Fibroblast of pulmonary artery (primary cell): ENCODE measurements at regions not wholly inside any gene's neighbourhood (a gene's known extent, or its start where the extent isn't known, plus 50 kb on each side); places are given as distances from the start of the nearest gene placed in this dataset.

Experiments
- DNase-seq: peaks from one replicate; pipeline ENCODE4 v3.0.0-alpha.2; 2010; ENCODE audit warnings: low read depth
- H3K4me3 ChIP-seq: replicated peaks from 2 replicates; pipeline ENCODE4 v1.5.1; 2011; ENCODE audit warnings: low read depth, mild to moderate bottlenecking, control low read depth, low read length, moderate library complexity
- TF ChIP-seq, protein P1 (sequence below): IDR thresholded peaks from 2 replicates; pipeline ENCODE4 v1.5.1; 2011; ENCODE audit warnings: mild to moderate bottlenecking, control low read depth, low read length, inconsistent platforms; ENCODE audit errors: missing control alignments

DNA sequence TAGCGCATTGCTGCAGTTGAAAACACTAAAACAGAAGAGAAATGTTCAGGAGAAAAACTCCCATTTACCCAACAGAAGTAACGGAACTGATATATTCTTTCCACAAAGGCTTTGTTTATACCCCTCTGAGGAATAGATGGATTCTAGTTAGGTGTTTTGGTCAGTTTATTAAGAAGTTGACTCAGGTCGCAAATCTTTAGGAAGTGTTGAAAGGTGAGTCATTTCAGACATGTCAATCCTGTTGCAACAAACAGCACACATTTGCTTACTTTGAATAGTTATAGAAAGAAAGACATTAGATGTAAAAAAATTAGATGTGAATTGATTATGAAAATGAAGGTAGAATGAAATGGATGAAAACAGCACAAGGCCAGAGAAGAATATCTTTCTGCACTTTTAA is 941.0 kb downstream of the KCNJ2 start:
- H3K4me3 ChIP-seq: no peak overlapping the region
- DNase-seq: no peak
- TF ChIP-seq, protein P1, sequence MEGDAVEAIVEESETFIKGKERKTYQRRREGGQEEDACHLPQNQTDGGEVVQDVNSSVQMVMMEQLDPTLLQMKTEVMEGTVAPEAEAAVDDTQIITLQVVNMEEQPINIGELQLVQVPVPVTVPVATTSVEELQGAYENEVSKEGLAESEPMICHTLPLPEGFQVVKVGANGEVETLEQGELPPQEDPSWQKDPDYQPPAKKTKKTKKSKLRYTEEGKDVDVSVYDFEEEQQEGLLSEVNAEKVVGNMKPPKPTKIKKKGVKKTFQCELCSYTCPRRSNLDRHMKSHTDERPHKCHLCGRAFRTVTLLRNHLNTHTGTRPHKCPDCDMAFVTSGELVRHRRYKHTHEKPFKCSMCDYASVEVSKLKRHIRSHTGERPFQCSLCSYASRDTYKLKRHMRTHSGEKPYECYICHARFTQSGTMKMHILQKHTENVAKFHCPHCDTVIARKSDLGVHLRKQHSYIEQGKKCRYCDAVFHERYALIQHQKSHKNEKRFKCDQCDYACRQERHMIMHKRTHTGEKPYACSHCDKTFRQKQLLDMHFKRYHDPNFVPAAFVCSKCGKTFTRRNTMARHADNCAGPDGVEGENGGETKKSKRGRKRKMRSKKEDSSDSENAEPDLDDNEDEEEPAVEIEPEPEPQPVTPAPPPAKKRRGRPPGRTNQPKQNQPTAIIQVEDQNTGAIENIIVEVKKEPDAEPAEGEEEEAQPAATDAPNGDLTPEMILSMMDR: no peak

DNA sequence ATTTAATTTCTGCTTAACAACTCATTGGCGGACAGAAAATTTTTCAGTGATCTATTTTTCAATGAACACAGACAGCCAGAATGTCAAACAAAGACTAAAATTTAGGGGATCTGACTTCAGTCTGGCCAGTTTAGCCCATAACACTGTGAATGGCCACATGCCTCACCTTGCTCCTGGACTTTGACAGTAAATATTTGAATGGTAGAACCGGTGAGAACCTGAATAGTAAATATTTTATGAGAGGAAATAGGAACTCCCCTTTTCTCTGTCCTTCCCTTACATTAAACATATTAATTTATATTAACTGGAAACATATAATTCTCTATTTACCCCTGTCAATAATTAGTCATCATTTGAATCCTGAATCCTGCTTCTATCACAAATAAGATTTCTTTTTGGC is 942.1 kb downstream of the KCNJ2 start:
- DNase-seq: no peak
- TF ChIP-seq, protein P1: no peak
- H3K4me3 ChIP-seq: no peak overlapping the region

DNA sequence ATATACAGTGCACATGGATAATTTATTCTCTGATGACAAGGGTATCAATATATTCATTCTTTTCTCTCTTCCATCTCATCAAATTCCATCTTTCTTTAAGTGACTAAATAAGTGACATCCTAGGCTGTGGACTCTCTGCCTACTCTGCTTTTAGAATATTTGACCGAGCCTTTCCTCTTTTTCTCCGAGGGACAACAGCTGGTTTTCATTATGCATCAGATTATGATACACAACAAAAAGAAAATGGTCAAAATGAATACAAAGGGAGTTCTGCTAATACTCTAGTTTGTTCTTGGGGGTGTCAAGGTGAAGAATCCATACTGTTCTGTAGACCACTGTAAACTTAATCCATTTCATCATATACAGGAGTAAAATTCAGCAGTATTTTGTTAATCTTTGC is 942.6 kb downstream of the KCNJ2 start:
- H3K4me3 ChIP-seq: no peak overlapping the region
- no peak for DNase-seq
- TF ChIP-seq, protein P1: no peak

DNA sequence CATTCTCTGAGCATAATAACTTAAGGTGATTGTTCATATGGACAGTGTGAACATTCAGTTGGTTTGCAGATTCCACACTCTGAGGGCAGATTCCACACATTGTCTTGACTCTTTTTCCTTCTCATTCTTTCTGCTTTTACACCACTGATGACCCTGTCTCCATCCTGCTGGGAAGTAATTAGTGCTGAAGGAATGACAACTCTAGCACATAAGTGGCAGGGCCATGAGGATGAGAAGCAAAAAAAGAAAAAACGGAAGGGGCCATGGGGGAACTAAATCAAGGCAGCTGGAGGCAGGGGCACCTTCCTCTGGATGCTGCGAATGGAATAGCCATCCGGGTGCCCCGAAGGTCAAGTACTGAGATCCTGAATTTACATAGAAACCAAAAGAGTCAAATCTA is 944.0 kb downstream of the KCNJ2 start:
- DNase-seq: no peak
- TF ChIP-seq, protein P1: no peak
- no peak overlapping the region for H3K4me3 ChIP-seq

DNA sequence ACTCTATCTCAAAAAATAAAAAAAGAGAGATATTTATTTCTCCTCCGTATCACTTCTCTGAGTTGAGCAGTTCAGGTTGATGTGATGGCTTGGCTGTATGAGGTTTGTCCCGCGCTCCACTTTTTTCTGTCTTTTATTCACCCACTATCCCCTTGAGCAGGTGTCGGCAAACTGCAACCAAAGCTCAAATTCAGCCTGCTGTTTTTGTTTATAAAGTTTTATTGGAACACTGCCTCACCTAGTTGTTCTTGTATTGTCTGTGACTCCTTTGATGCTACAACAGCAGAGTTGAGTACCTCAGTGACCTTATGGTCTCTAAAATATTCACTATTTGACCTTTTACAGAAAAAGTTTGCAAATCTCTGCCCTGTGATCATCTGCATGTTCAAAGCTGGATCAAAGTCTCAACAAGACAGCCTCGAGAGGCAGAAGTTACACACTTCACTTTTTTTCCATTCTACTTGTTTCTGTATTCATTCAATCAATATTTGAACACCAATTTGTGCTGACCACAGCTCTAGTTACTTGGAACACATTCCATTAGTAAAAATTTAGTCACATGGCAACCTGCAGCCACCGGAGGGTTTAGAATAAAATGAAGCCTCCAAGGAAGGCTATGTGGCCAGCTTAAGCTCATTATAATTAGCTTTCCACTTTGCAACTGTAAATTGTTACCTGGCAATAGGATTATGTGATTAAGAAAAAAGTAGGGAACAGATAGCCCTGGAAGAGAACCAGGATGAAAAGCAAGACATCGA is 945.8 kb downstream of the KCNJ2 start:
- no peak for DNase-seq
- H3K4me3 ChIP-seq: no peak overlapping the region
- TF ChIP-seq, protein P1: no peak

DNA sequence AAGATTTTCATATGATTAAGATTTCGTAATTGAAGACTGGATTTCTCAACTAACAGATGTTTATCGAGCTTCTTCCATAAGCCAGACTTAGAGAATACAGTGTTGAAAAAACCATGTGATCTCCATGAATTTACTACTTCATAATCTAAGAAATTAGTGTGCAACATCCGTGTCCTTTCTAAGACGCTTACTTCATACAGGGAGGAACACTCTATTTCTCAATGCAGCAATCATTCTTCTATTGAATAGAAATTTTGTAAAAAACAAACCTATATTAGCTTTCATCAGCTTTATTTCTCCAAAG is 946.3 kb downstream of the KCNJ2 start:
- TF ChIP-seq, protein P1: no peak
- H3K4me3 ChIP-seq: no peak overlapping the region
- DNase-seq: no peak

DNA sequence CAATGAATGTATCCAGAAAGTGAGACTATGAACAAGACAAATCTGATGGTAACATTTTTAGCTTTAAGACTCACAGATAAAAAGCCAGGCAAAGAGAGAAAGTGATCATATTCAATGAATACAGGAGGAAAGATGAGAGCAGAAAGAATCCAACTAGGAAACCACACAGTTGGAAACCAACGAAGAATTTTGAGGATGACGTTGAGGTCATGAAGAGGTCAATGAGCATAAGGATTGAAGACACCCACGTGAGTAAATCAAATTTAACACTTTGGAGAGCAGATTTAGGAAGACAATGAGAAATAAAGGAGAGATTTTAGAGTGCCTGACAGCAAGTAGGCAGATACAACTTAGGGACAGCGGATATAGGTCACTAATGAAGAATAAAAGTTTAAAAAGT is 948.1 kb downstream of the KCNJ2 start:
- TF ChIP-seq, protein P1: no peak
- DNase-seq: no peak

More for the DNA sequence above, 948.1 kb downstream of the KCNJ2 start:
- H3K4me3 ChIP-seq: no peak overlapping the region
